Endothelial cell of umbilical vein (primary cell): ENCODE measurements at regions not wholly inside any gene's neighbourhood (a gene's known extent, or its start where the extent isn't known, plus 50 kb on each side); places are given as distances from the start of the nearest gene placed in this dataset.

Experiments used
- EZH2 ChIP-seq: IDR thresholded peaks from 2 replicates; pipeline ENCODE4 v1.6.1; 2012; ENCODE audit warnings: borderline replicate concordance, low read depth, mild to moderate bottlenecking, moderate library complexity, low read length, inconsistent platforms; ENCODE audit not compliant: severe bottlenecking
- FOS ChIP-seq: IDR thresholded peaks from 2 replicates; pipeline ENCODE4 v1.6.1; 2011; ENCODE audit warnings: mild to moderate bottlenecking, low read length, moderate library complexity, borderline replicate concordance; ENCODE audit not compliant: insufficient read depth
- GATA2 ChIP-seq: IDR thresholded peaks from 2 replicates; pipeline ENCODE4 v1.7.0; 2011; ENCODE audit warnings: low read depth, mild to moderate bottlenecking, moderate library complexity, mixed read lengths, low read length; ENCODE audit not compliant: insufficient read length, insufficient read depth
- JUN ChIP-seq: IDR thresholded peaks from 2 replicates; pipeline ENCODE4 v1.6.1; 2011; ENCODE audit warnings: borderline replicate concordance, low read depth; ENCODE audit not compliant: insufficient read length, insufficient read depth
- MYC ChIP-seq: IDR thresholded peaks from one replicate; pipeline ENCODE4 v1.6.1; 2011; ENCODE audit warnings: mild to moderate bottlenecking, low read depth, low read length
- POLR2A ChIP-seq: IDR thresholded peaks from 2 replicates; pipeline ENCODE4 v1.6.1; 2012; ENCODE audit warnings: low read depth, mild to moderate bottlenecking, control low read depth, low read length
- POLR2AphosphoS5 ChIP-seq: IDR thresholded peaks from 2 replicates; pipeline ENCODE4 v1.6.1; 2012; ENCODE audit warnings: low read depth, mild to moderate bottlenecking, control low read depth, low read length, moderate library complexity; ENCODE audit not compliant: insufficient read depth
- TF ChIP-seq, protein P1 (sequence below), 2 donors: IDR thresholded peaks; 1 replicate in 1 of 2; 2 replicates in 1 of 2; pipeline ENCODE4 v1.5.1; 2011; ENCODE audit warnings: low read length in 2 of 2, mild to moderate bottlenecking in 2 of 2, moderate library complexity in 2 of 2, control low read depth in 1 of 2, inconsistent platforms in 1 of 2, low read depth in 1 of 2; ENCODE audit not compliant: insufficient read depth in 1 of 2; ENCODE audit errors: extremely low read depth in 1 of 2
- TF ChIP-seq, protein P2 (sequence below): IDR thresholded peaks from 2 replicates; pipeline ENCODE4 v1.6.1; 2011; ENCODE audit not compliant: insufficient read depth, insufficient read length

DNA sequence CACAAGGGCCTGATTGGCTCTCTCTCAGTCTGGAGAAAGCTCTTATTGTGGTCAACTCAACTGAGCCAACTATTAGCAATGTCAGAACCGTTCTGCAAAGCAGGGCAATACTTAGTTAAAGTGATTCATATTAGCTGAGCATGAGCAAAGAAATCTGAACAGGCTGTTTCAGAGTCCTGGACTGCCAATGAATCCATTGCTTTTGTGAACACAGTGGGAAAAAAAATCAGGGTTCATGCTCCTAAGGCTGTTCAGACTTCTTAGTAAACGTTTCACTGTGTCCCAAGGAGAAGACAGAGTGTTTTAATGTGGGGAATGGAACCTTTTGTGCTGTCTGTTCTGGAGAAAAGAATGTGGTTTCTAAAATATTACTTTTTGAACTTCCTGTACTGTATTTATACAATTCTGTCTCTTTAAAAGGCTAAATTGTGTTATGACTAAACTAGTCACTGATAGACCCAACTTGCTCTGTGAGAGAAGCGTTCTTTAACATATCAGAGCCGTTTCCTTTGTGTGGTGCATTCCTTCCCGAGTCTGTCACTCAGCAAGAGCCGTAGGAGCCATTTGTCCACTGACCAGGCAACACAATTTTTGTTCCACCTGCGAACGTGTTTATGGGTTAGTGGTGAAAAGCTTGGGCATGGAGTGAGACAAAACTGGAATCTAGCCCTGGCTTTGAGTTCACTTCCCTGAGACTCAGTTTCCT, 366.1 kb downstream of the FBXO8 start:
- TF ChIP-seq, protein P1, sequence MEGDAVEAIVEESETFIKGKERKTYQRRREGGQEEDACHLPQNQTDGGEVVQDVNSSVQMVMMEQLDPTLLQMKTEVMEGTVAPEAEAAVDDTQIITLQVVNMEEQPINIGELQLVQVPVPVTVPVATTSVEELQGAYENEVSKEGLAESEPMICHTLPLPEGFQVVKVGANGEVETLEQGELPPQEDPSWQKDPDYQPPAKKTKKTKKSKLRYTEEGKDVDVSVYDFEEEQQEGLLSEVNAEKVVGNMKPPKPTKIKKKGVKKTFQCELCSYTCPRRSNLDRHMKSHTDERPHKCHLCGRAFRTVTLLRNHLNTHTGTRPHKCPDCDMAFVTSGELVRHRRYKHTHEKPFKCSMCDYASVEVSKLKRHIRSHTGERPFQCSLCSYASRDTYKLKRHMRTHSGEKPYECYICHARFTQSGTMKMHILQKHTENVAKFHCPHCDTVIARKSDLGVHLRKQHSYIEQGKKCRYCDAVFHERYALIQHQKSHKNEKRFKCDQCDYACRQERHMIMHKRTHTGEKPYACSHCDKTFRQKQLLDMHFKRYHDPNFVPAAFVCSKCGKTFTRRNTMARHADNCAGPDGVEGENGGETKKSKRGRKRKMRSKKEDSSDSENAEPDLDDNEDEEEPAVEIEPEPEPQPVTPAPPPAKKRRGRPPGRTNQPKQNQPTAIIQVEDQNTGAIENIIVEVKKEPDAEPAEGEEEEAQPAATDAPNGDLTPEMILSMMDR (IDR thresholded peaks at IDR 0.05; ENCODE audit: extremely low read depth in 1 of 2, insufficient read depth in 1 of 2, low read depth in 1 of 2, low read length in 2 of 2), result no peak
- TF ChIP-seq POLR2AphosphoS5, result no peak
- no peak for TF ChIP-seq POLR2A
- TF ChIP-seq, protein P2, sequence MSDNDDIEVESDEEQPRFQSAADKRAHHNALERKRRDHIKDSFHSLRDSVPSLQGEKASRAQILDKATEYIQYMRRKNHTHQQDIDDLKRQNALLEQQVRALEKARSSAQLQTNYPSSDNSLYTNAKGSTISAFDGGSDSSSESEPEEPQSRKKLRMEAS, result no peak
- no peak for TF ChIP-seq EZH2
- no peak for TF ChIP-seq MYC
- no peak for TF ChIP-seq GATA2
- TF ChIP-seq FOS, result no peak
- no peak for TF ChIP-seq JUN
